Stomach (tissue), 4 donors: ENCODE measurements at regions not wholly inside any gene's neighbourhood (a gene's known extent, or its start where the extent isn't known, plus 50 kb on each side); places are given as distances from the start of the nearest gene placed in this dataset.

Source experiments
- CTCF ChIP-seq, 7 experiments: fragments of 450-650 bp in 4 of 7; fragments of 200-600 bp in 3 of 7; sonication (generic) in 3 of 7; IDR thresholded peaks; one replicate each; pipeline ENCODE4 v1.5.1; 2016 to 2019; ENCODE audit warnings: antibody characterized with exemption in 7 of 7, control low read depth in 2 of 7, mild to moderate bottlenecking in 1 of 7
- EP300 ChIP-seq: sonication (generic); formaldehyde crosslinking; IDR thresholded peaks from one replicate; pipeline ENCODE4 v1.6.1; 2017; ENCODE audit warnings: antibody characterized with exemption

- TF ChIP-seq EP300 (no peak), CTCF (IDR thresholded peaks at IDR 0.05) (no peak)
Observed at GRCh38 chrX:95040104-95040503, 1366.1 kb downstream of the FAM133A start.
